HEK293T (cell line): ENCODE measurements at regions not wholly inside any gene's neighbourhood (a gene's known extent, or its start where the extent isn't known, plus 50 kb on each side); places are given as distances from the start of the nearest gene placed in this dataset.

Source experiments
- ARNT ChIP-seq: fragments of 450-650 bp; IDR thresholded peaks from 2 replicates; pipeline ENCODE4 v1.6.1; 2017; ENCODE audit warnings: mild to moderate bottlenecking
- BHLHE40 ChIP-seq: fragments of 450-650 bp; IDR thresholded peaks from 2 replicates; pipeline ENCODE4 v1.6.1; 2016; ENCODE audit warnings: mild to moderate bottlenecking, moderate library complexity, borderline replicate concordance
- ELF4 ChIP-seq: fragments of 450-650 bp; IDR thresholded peaks from 2 replicates; pipeline ENCODE4 v1.6.1; 2017; ENCODE audit warnings: antibody characterized with exemption
- FOXA1 ChIP-seq: fragments of 450-650 bp; IDR thresholded peaks from 2 replicates; pipeline ENCODE4 v1.6.1; 2016; ENCODE audit warnings: mild to moderate bottlenecking
- FOXM1 ChIP-seq: fragments of 450-650 bp; IDR thresholded peaks from 2 replicates; pipeline ENCODE4 v1.6.1; 2017; ENCODE audit warnings: mild to moderate bottlenecking, borderline replicate concordance
- LEF1 ChIP-seq: fragments of 450-650 bp; IDR thresholded peaks from 2 replicates; pipeline ENCODE4 v1.6.1; 2017; ENCODE audit warnings: mild to moderate bottlenecking, borderline replicate concordance
- TARDBP ChIP-seq: fragments of 450-650 bp; IDR thresholded peaks from 2 replicates; pipeline ENCODE4 v1.6.1; 2016
- ZNF384 ChIP-seq: fragments of 450-650 bp; IDR thresholded peaks from 2 replicates; pipeline ENCODE4 v1.6.1; 2016

- TF ChIP-seq BHLHE40, result no peak
- TF ChIP-seq ELF4, result no peak
- TF ChIP-seq ARNT, result no peak
- no peak for TF ChIP-seq TARDBP
- TF ChIP-seq FOXA1, result no peak
- no peak for TF ChIP-seq ZNF384
- no peak for TF ChIP-seq LEF1
- no peak for TF ChIP-seq FOXM1
Observed at GRCh38 chr4:164377277-164377676, 376.7 kb upstream of the SMIM31 start.
